ENCODE measurements at regions not wholly inside any gene's neighbourhood (a gene's known extent, or its start where the extent isn't known, plus 50 kb on each side); places are given as distances from the start of the nearest gene placed in this dataset.

GRCh38 chr13:112013665-112014064 lies 53.3 kb upstream of the SOX1 start:
- no peaks in the 10 kb centered on the region for H3K36me3 Mint-ChIP-seq
- H3K9me3 Mint-ChIP-seq = no peaks in the 10 kb centered on the region
- TF ChIP-seq, protein P1, sequence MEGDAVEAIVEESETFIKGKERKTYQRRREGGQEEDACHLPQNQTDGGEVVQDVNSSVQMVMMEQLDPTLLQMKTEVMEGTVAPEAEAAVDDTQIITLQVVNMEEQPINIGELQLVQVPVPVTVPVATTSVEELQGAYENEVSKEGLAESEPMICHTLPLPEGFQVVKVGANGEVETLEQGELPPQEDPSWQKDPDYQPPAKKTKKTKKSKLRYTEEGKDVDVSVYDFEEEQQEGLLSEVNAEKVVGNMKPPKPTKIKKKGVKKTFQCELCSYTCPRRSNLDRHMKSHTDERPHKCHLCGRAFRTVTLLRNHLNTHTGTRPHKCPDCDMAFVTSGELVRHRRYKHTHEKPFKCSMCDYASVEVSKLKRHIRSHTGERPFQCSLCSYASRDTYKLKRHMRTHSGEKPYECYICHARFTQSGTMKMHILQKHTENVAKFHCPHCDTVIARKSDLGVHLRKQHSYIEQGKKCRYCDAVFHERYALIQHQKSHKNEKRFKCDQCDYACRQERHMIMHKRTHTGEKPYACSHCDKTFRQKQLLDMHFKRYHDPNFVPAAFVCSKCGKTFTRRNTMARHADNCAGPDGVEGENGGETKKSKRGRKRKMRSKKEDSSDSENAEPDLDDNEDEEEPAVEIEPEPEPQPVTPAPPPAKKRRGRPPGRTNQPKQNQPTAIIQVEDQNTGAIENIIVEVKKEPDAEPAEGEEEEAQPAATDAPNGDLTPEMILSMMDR (conservative IDR thresholded peaks at IDR 0.05) = no peak
- H3K27me3 Mint-ChIP-seq = peaks cover 24% of the 10 kb centered on the region
- DNase-seq (ENCODE audit: extremely low spot score, unreplicated experiment) = no peak
- no peak overlapping the region for H3K4me3 Mint-ChIP-seq
- H3K4me1 Mint-ChIP-seq (ENCODE audit: unreplicated experiment) = no peaks in the 10 kb centered on the region
- H3K27ac Mint-ChIP-seq = no peak overlapping the region

DNA sequence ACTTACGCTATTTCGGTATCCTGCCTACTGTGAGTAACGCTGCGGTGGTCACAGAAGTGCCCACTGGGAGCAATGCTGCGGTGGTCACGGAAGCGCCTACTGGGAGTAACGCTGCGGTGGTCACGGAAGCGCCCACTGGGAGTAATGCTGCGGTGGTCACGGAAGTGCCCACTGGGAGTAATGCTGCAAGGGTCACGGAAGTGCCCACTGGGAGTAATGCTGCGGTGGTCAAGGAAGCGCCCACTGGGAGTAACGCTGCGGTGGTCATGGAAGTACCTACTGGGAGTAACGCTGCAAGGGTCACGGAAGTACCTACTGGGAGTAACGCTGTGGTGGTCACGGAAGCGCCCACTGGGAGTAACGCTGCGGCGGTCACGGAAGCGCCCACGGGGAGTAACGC lies 52.1 kb upstream of the SOX1 start:
- Mint-ChIP-seq H3K27me3 (peaks cover 26% of the 10 kb centered on the region), H3K36me3 (no peaks in the 10 kb centered on the region), H3K4me1 (ENCODE audit: unreplicated experiment) (no peaks in the 10 kb centered on the region), H3K4me3 (no peak overlapping the region), H3K27ac (no peak overlapping the region), H3K9me3 (no peaks in the 10 kb centered on the region)
- TF ChIP-seq, protein P1 (conservative IDR thresholded peaks at IDR 0.05) = no peak
- DNase-seq (ENCODE audit: extremely low spot score, unreplicated experiment) = no peak
